HUES64 (cell line): ENCODE measurements at regions not wholly inside any gene's neighbourhood (a gene's known extent, or its start where the extent isn't known, plus 50 kb on each side); places are given as distances from the start of the nearest gene placed in this dataset.

Source experiments
- H3K27ac ChIP-seq: 2 replicates; pipeline ENCODE4 v1.7.0; 2013; ENCODE audit warnings: low read depth, low read length, inconsistent platforms
- H3K27me3 ChIP-seq: 2 replicates; pipeline ENCODE4 v1.6.1; 2013; ENCODE audit warnings: mild to moderate bottlenecking, low read length; ENCODE audit not compliant: insufficient read depth
- H3K36me3 ChIP-seq: 2 replicates; pipeline ENCODE4 v1.6.1; 2013; ENCODE audit warnings: mild to moderate bottlenecking, low read length; ENCODE audit not compliant: insufficient read depth
- H3K4me1 ChIP-seq: 2 replicates; pipeline ENCODE4 v1.6.1; 2013; ENCODE audit warnings: mild to moderate bottlenecking, low read length, moderate library complexity; ENCODE audit not compliant: insufficient read depth
- H3K4me3 ChIP-seq: 2 replicates; pipeline ENCODE4 v1.5.1; 2013; ENCODE audit warnings: mild to moderate bottlenecking, low read length, moderate library complexity
- H3K9ac ChIP-seq: 2 replicates; pipeline ENCODE4 v1.6.1; 2013; ENCODE audit warnings: mild to moderate bottlenecking, low read depth, low read length
- H3K9me3 ChIP-seq: 2 replicates; pipeline ENCODE4 v1.6.1; 2013; ENCODE audit warnings: low read depth, low read length; ENCODE audit not compliant: insufficient read depth
- WGBS: fragments of 150-250, 120-280 bp; methylation state at CpG from one replicate; pipeline ENCODE4 v1.1.7; 2013; ENCODE audit warnings: missing lambda C conversion rate; 5-methylcytosine and 5-hydroxymethylcytosine counted together

GRCh38 chr7:116438267-116438666 is 61.3 kb upstream of the CAV2 start:
- H3K4me1 ChIP-seq: no peaks in the 10 kb centered on the region
- no peaks in the 10 kb centered on the region for H3K27me3 ChIP-seq
- H3K9me3 ChIP-seq: no peaks in the 10 kb centered on the region
- H3K36me3 ChIP-seq: no peaks in the 10 kb centered on the region
- no peak overlapping the region for H3K4me3 ChIP-seq
- H3K9ac ChIP-seq: no peak overlapping the region
- WGBS: 60% methylated on average over 1 of the region's 2 CpGs
- H3K27ac ChIP-seq: no peak overlapping the region

- Histone ChIP-seq H3K9me3 (no peaks in the 10 kb centered on the region), H3K27me3 (no peaks in the 10 kb centered on the region), H3K4me1 (no peaks in the 10 kb centered on the region), H3K4me3 (no peak overlapping the region), H3K27ac (no peak overlapping the region), H3K36me3 (no peaks in the 10 kb centered on the region), H3K9ac (no peak overlapping the region)
- 95% methylated on average over 1 of the region's 1 CpG for WGBS
Measured at GRCh38 chr7:116439005-116439404, 60.5 kb upstream of the CAV2 start.

- no peaks in the 10 kb centered on the region for H3K36me3 ChIP-seq
- 94% methylated on average over 4 of the region's 4 CpGs for WGBS
- H3K9me3 ChIP-seq: no peaks in the 10 kb centered on the region
- no peak overlapping the region for H3K9ac ChIP-seq
- H3K4me3 ChIP-seq: no peak overlapping the region
- H3K27me3 ChIP-seq: no peaks in the 10 kb centered on the region
- no peak overlapping the region for H3K27ac ChIP-seq
- H3K4me1 ChIP-seq: no peaks in the 10 kb centered on the region
Measured at GRCh38 chr7:116439841-116440549, 59.5 kb upstream of the CAV2 start.

- Histone ChIP-seq H3K4me3 (no peak overlapping the region), H3K9me3 (no peaks in the 10 kb centered on the region), H3K9ac (no peak overlapping the region), H3K36me3 (no peaks in the 10 kb centered on the region), H3K27ac (no peak overlapping the region), H3K27me3 (no peaks in the 10 kb centered on the region), H3K4me1 (no peaks in the 10 kb centered on the region)
- 92% methylated on average over 4 of the region's 4 CpGs for WGBS
Measured at GRCh38 chr7:116441534-116441933, 58.0 kb upstream of the CAV2 start.

GRCh38 chr7:116443101-116443523 is 56.4 kb upstream of the CAV2 start:
- no peak overlapping the region for H3K9ac ChIP-seq
- no peak overlapping the region for H3K27ac ChIP-seq
- no CpG with 5 or more reads among the region's 1 CpG for WGBS
- H3K36me3 ChIP-seq: no peaks in the 10 kb centered on the region
- H3K4me1 ChIP-seq: no peaks in the 10 kb centered on the region
- no peak overlapping the region for H3K4me3 ChIP-seq
- no peaks in the 10 kb centered on the region for H3K9me3 ChIP-seq
- no peaks in the 10 kb centered on the region for H3K27me3 ChIP-seq

GRCh38 chr7:116443646-116444045 is 55.9 kb upstream of the CAV2 start:
- WGBS: 88% methylated on average over 3 of the region's 3 CpGs
- H3K27ac ChIP-seq: no peak overlapping the region
- H3K36me3 ChIP-seq: no peaks in the 10 kb centered on the region
- H3K27me3 ChIP-seq: no peaks in the 10 kb centered on the region
- H3K9ac ChIP-seq: no peak overlapping the region
- no peaks in the 10 kb centered on the region for H3K9me3 ChIP-seq
- no peaks in the 10 kb centered on the region for H3K4me1 ChIP-seq
- H3K4me3 ChIP-seq: no peak overlapping the region

GRCh38 chr7:116445447-116446211 is 53.9 kb upstream of the CAV2 start:
- Histone ChIP-seq H3K9me3 (no peaks in the 10 kb centered on the region), H3K4me3 (no peak overlapping the region), H3K27me3 (no peaks in the 10 kb centered on the region), H3K4me1 (no peaks in the 10 kb centered on the region), H3K36me3 (no peaks in the 10 kb centered on the region), H3K9ac (no peak overlapping the region), H3K27ac (no peak overlapping the region)
- WGBS: 86% methylated on average over 2 of the region's 6 CpGs

- no peak overlapping the region for H3K4me3 ChIP-seq
- no peaks in the 10 kb centered on the region for H3K9me3 ChIP-seq
- H3K27me3 ChIP-seq: no peaks in the 10 kb centered on the region
- no peak overlapping the region for H3K27ac ChIP-seq
- 90% methylated on average over 4 of the region's 5 CpGs for WGBS
- H3K4me1 ChIP-seq: no peaks in the 10 kb centered on the region
- no peak overlapping the region for H3K9ac ChIP-seq
- no peaks in the 10 kb centered on the region for H3K36me3 ChIP-seq
Measured at GRCh38 chr7:116446212-116446855, 53.2 kb upstream of the CAV2 start.

- Histone ChIP-seq H3K4me1 (no peaks in the 10 kb centered on the region), H3K36me3 (no peaks in the 10 kb centered on the region), H3K9me3 (no peaks in the 10 kb centered on the region), H3K27me3 (no peaks in the 10 kb centered on the region), H3K4me3 (no peak overlapping the region), H3K27ac (no peak overlapping the region), H3K9ac (no peak overlapping the region)
- WGBS: no CpG with 5 or more reads among the region's 2 CpGs
Measured at GRCh38 chr7:116447436-116447835, 52.1 kb upstream of the CAV2 start.

- Histone ChIP-seq H3K36me3 (no peaks in the 10 kb centered on the region), H3K9ac (no peak overlapping the region), H3K4me3 (no peak overlapping the region), H3K27ac (no peak overlapping the region), H3K9me3 (no peaks in the 10 kb centered on the region), H3K27me3 (no peaks in the 10 kb centered on the region), H3K4me1 (no peaks in the 10 kb centered on the region)
- WGBS: 35% methylated on average over 1 of the region's 3 CpGs
Measured at GRCh38 chr7:116447966-116448839, 51.3 kb upstream of the CAV2 start.
